GM12892 (cell line): ENCODE measurements at regions not wholly inside any gene's neighbourhood (a gene's known extent, or its start where the extent isn't known, plus 50 kb on each side); places are given as distances from the start of the nearest gene placed in this dataset.

Experiments used
- DNase-seq: peaks from one replicate; pipeline ENCODE4 v3.0.0; 2011; ENCODE audit not compliant: insufficient read length
- FAIRE-seq: peaks from 2 replicates; lab custom pipeline; 2011; peaks lifted over from hg19 to GRCh38; lab: Jason Lieb, UNC
- POLR2A ChIP-seq: IDR thresholded peaks from 2 replicates; pipeline ENCODE4 v1.6.1; 2011; ENCODE audit warnings: low read depth, low read length, control low read depth
- POLR2AphosphoS5 ChIP-seq: IDR thresholded peaks from 2 replicates; pipeline ENCODE4 v1.6.1; 2011; ENCODE audit warnings: low read depth, low read length, control low read depth
- TAF1 ChIP-seq: IDR thresholded peaks from 2 replicates; pipeline ENCODE4 v1.6.1; 2011; ENCODE audit warnings: low read depth, mild to moderate bottlenecking, control low read depth, low read length, borderline replicate concordance

GRCh38 chr4:38559374-38559773 is 104.6 kb upstream of the KLF3 start:
- FAIRE-seq (no peak), DNase-seq (no peak)
- TF ChIP-seq TAF1 (no peak), POLR2AphosphoS5 (no peak), POLR2A (no peak)

GRCh38 chr4:38560340-38560739 is 103.7 kb upstream of the KLF3 start:
- no peak for TF ChIP-seq POLR2A
- TF ChIP-seq TAF1: no peak
- TF ChIP-seq POLR2AphosphoS5: no peak
- DNase-seq: no peak
- no peak for FAIRE-seq

DNA sequence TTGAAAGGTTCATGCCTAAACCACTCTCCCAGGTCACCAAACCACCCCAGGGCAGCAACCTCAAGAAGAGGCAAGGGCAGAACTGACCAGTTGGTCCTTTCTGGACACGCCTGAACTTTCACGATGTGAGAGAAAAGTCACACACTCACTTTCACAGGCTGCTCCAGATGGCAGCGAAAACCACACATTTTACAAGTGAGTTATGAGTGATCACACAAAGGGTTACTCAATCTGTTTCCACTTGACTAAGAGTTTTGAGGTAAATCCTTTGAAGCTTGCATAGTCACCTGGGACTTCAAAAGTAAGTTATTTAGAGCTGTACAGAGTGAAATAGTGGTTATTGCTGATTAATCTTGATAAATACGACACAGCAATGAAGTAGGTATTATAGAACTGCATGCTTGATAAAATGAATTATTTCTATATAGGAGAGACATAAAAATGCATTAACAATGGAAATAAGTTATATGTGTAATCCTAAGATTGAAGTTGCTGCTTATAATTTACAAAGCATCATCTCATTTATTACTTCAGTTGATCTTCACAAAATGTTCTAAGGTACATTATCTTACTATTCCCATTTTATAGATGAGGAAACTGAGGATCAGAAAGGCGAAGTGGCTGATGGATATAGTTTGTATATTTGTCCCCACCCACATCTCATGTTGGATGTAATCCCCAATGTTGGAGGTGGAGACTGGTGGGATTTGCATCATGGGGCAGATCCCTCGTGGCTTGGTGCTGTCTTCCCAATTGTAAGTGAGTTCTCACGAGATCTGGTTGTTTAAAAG is 103.0 kb upstream of the KLF3 start:
- DNase-seq (peak; percentile 22), FAIRE-seq (peak; percentile 58)
- TF ChIP-seq POLR2A: no peak
- TF ChIP-seq POLR2AphosphoS5: no peak
- TF ChIP-seq TAF1: no peak

DNA sequence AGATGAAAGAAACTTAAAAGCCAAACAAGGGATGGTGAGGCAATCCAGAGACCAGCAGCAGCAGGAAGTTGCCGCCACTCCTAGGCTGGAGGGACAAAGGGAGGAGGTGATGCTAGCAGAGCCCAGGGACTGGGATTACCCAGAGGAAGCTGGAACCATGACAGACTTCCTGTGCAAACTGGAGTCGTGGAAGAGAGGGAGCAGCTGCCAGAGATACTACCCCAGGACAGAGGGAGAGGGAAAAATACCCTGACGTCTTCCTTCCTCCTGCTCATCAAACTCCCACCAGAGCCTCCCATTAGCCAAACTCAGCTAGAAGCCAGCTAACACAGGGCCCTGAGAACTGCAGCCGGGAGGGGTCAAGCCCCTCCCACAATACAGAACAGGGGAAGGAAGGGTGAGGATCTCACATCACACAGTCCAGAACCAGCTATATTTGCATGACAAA is 101.2 kb upstream of the KLF3 start:
- no peak for DNase-seq
- TF ChIP-seq POLR2AphosphoS5: no peak
- TF ChIP-seq TAF1: no peak
- TF ChIP-seq POLR2A: no peak
- no peak for FAIRE-seq

- DNase-seq: no peak
- TF ChIP-seq POLR2A: no peak
- TF ChIP-seq TAF1: no peak
- no peak for TF ChIP-seq POLR2AphosphoS5
- FAIRE-seq: no peak
Measured at GRCh38 chr4:38563707-38564495, 100.1 kb upstream of the KLF3 start.

DNA sequence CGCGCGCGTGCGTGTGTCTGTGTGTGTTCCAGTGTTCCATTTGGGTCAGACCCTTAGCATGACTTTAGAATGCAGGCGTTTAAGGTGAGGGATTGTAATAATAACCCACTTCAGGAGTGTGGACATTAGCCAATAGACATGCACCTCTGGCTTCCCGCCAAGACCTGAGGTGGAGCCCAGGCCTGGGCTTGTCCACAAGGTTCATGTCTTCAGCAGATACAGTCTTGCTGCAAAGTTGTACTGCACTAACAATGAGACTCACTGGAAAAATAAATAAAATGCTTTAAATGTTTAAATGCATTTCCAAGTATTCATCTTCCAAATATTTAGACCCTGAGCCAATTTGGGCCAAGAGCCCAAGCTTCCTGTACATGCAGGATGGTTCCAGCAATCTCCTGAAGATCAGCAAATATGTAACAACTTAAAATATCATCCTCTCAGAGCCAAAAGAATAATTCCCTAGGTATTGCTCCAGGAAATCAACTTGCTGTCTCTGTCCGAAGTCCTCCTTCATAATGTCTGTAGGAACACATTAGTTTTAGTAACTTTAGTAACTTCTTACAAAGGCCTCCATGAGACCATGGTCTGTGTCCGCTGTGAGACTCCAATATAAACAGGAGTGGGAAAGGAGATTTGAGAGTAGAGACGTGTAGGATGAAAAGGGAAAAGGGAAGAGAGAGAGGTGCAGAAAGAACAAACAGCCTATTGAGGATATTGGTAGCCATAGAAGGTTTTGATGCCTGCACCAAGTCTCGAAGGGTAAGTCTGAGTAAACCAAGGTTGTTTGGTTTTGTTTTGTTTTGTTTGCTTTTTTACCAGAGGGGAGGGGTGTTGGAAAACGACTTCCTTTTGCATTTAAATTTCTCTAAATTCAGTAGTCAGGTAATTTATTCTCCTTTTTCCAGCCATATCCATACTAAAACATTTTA is 98.5 kb upstream of the KLF3 start:
- FAIRE-seq (no peak), DNase-seq (no peak)
- TF ChIP-seq POLR2A (no peak), TAF1 (no peak), POLR2AphosphoS5 (no peak)

DNA sequence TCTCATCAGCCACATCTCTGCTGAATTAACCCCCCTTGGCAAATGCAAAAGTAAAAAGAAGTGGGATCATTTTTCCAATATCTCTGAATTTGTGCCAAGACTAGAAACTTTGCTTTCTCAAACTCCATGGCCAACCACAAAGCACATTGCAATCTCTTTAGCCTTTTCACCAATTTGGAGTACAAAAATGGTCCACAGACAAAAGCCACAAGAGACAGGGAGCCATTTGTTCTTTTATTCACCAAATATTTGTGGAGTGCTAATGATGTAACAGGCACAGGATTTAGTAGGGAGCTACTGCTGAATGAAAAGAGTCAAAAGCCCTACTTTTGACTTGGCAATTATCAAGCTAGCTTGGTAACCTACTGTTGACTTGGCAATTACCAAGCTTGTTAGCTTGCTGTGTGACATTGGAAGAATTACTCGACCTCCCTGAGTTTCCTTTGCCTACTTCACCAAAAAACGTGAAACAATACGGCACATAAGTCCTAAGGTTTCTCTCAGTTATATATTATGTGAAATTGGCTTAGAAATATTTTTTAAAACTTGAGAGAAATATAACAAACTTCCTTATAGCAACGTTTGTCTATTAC is 97.1 kb upstream of the KLF3 start:
- TF ChIP-seq TAF1 (no peak), POLR2A (no peak), POLR2AphosphoS5 (no peak)
- FAIRE-seq (no peak), DNase-seq (no peak)

DNA sequence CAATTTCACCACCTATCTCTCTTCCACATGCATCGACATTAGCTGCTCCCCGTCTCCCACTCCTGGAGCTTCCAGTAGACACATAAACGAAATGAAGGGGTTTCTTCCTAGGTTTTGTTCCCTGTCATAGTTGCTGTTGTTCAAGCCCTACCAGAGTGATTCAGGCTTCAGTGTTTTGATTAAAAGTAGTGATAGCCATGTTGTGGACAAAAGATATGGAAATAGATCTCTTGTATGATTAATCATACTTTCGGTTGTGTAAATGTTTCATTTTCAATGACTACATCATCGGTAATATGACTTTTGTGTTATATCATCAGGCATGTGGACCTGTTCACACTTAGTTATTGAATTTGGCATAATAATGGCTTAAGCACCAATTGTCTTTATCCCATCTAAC is 96.5 kb upstream of the KLF3 start:
- TF ChIP-seq POLR2A (no peak), POLR2AphosphoS5 (no peak), TAF1 (no peak)
- DNase-seq (no peak), FAIRE-seq (no peak)

- no peak for DNase-seq
- TF ChIP-seq POLR2A (no peak), POLR2AphosphoS5 (no peak), TAF1 (no peak)
- FAIRE-seq: no peak
Measured at GRCh38 chr4:38568768-38569167, 95.2 kb upstream of the KLF3 start.

DNA sequence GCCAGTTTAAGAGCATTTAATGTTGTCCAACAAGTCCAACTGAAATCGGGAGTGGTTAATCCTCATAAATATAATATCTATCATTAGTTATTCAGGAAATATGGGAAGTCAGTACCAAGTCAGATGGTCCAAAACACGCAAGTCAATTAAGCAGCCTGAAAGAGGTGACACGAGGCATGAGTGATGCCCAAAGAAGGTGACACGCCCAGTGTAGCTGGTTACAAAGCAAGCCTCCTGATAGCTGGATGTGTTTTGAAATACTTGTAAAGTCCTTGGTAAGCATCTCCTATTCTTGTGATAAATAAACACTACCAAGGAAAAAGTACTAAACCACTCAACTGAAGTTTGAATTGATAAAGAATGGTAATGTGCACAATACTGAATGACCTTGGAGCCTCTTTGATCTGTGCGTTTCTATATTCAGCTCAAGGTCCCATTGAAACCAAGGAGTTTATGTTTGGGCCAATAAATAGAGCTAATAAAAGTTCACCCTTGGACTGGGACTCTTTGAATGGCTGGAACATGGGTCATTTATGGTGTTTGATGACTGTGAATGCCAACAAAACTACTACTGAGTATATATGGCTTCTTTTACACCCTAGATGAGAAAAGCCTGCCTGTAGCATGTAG is 93.2 kb upstream of the KLF3 start:
- FAIRE-seq: no peak
- TF ChIP-seq POLR2AphosphoS5 (no peak), POLR2A (no peak), TAF1 (no peak)
- no peak for DNase-seq

- no peak for TF ChIP-seq POLR2A
- FAIRE-seq: no peak
- no peak for DNase-seq
Measured at GRCh38 chr4:38572793-38573192, 91.2 kb upstream of the KLF3 start.
